Thyroid gland (tissue), 4 donors: ENCODE measurements at regions not wholly inside any gene's neighbourhood (a gene's known extent, or its start where the extent isn't known, plus 50 kb on each side); places are given as distances from the start of the nearest gene placed in this dataset.
"Not testable (repeated sequence)": the region's sequence is repeated elsewhere in the genome, so short reads cannot be mapped to it uniquely, and the experiment has no call there.

Experiments used
- DNase-seq, 2 donors: peaks; one replicate each; pipeline ENCODE4 v3.0.0-alpha.2; 2019
- H3K27ac ChIP-seq, 3 donors: fragments of 200-600 bp; sonication (generic); 1 replicate in 2 of 3; 2 replicates in 1 of 3; pipeline ENCODE4 v1.5.1; 2016 to 2019; ENCODE audit warnings: mild to moderate bottlenecking in 1 of 3, moderate library complexity in 1 of 3
- H3K27me3 ChIP-seq: fragments of 200-600 bp; sonication (generic); one replicate; pipeline ENCODE4 v1.5.1; 2019
- H3K36me3 ChIP-seq, 2 donors: fragments of 200-600 bp; sonication (generic); one replicate each; pipeline ENCODE4 v1.5.1; 2016 to 2019
- H3K4me1 ChIP-seq, 2 donors: fragments of 200-600 bp; sonication (generic); one replicate each; pipeline ENCODE4 v1.5.1; 2017 to 2019
- H3K4me3 ChIP-seq, 3 donors: fragments of 200-600 bp; sonication (generic); replicated peaks in 1 of 3; 1 replicate in 2 of 3; 2 replicates in 1 of 3; pipeline ENCODE4 v1.5.1; 2016; ENCODE audit warnings: mild to moderate bottlenecking in 1 of 3
- H3K9me3 ChIP-seq: fragments of 200-600 bp; sonication (generic); one replicate; pipeline ENCODE4 v1.5.1; 2017
- CTCF ChIP-seq, 6 experiments: fragments of 200-600 bp in 3 of 6; fragments of 450-650 bp in 3 of 6; sonication (generic) in 3 of 6; IDR thresholded peaks; one replicate each; pipeline ENCODE4 v1.5.1; 2016 to 2019; ENCODE audit warnings: antibody characterized with exemption in 6 of 6, mild to moderate bottlenecking in 2 of 6, inconsistent platforms in 1 of 6, moderate library complexity in 1 of 6
- POLR2A ChIP-seq, 2 donors: fragments of 450-650 bp; IDR thresholded peaks; one replicate each; pipeline ENCODE4 v1.6.1; 2017; ENCODE audit warnings: antibody characterized with exemption in 2 of 2, mild to moderate bottlenecking in 2 of 2, moderate library complexity in 1 of 2
- WGBS, 2 donors: methylation state at CpG; one replicate each; pipeline ENCODE4 v1.1.5; 2017; 5-methylcytosine and 5-hydroxymethylcytosine counted together
- intact Hi-C: fragments of 100-400 bp; cut with DNase I; formaldehyde crosslinking; loops from one replicate; pipeline ENCODE4 v1.15.1; 2023

- Histone ChIP-seq H3K9me3 (no peaks in the 10 kb centered on the region), H3K27ac (no peak overlapping the region), H3K4me3 (no peak overlapping the region), H3K36me3 (no peaks in the 10 kb centered on the region), H3K4me1 (peaks cover 8 to 12% of the 10 kb centered on the region in 2 donors), H3K27me3 (no peaks in the 10 kb centered on the region)
- peak; percentile 24 to 45 for DNase-seq
- intact Hi-C loops = no loop called here
- TF ChIP-seq CTCF (IDR thresholded peaks at IDR 0.05) = no peak
- no peak for TF ChIP-seq POLR2A (IDR thresholded peaks at IDR 0.05)
- WGBS, 2 donors = 31 to 35% methylated on average over 7 of the region's 7 CpGs
Observed at GRCh38 chr6:938916-939315, 246.0 kb upstream of the EXOC2 start.

GRCh38 chr6:938271-938905 is 245.4 kb upstream of the EXOC2 start:
- no peak overlapping the region for H3K4me3 ChIP-seq
- DNase-seq = no peak
- 89 to 90% methylated on average over 16 of the region's 16 CpGs for WGBS, 2 donors
- no peak overlapping the region for H3K27ac ChIP-seq
- TF ChIP-seq CTCF (IDR thresholded peaks at IDR 0.05) = no peak
- TF ChIP-seq POLR2A (IDR thresholded peaks at IDR 0.05) = no peak
- no peaks in the 10 kb centered on the region for H3K27me3 ChIP-seq
- H3K9me3 ChIP-seq = no peaks in the 10 kb centered on the region
- no peaks in the 10 kb centered on the region for H3K36me3 ChIP-seq
- H3K4me1 ChIP-seq = peaks cover 8 to 12% of the 10 kb centered on the region in 2 donors
- intact Hi-C loops = no loop called here

- H3K27ac ChIP-seq = no peak overlapping the region
- H3K27me3 ChIP-seq = no peaks in the 10 kb centered on the region
- 83 to 88% methylated on average over 7 to 8 of the region's 8 CpGs for WGBS, 2 donors
- intact Hi-C loops = no loop called here
- no peaks in the 10 kb centered on the region for H3K9me3 ChIP-seq
- TF ChIP-seq POLR2A (IDR thresholded peaks at IDR 0.05) = no peak
- TF ChIP-seq CTCF (IDR thresholded peaks at IDR 0.05) = no peak
- peaks cover 8 to 12% of the 10 kb centered on the region in 2 donors for H3K4me1 ChIP-seq
- H3K36me3 ChIP-seq = no peaks in the 10 kb centered on the region
- H3K4me3 ChIP-seq = no peak overlapping the region
- DNase-seq = no peak
Observed at GRCh38 chr6:935582-935981, 242.6 kb upstream of the EXOC2 start.

GRCh38 chr6:934686-935085 is 241.7 kb upstream of the EXOC2 start:
- DNase-seq = no peak
- Histone ChIP-seq H3K36me3 (no peaks in the 10 kb centered on the region), H3K27ac (no peak overlapping the region), H3K4me3 (no peak overlapping the region), H3K9me3 (no peaks in the 10 kb centered on the region), H3K4me1 (peaks cover 8 to 10% of the 10 kb centered on the region in 2 donors), H3K27me3 (no peaks in the 10 kb centered on the region)
- WGBS, 2 donors = 69 to 95% methylated on average over 3 of the region's 3 CpGs
- intact Hi-C loops = no loop called here
- TF ChIP-seq CTCF (IDR thresholded peaks at IDR 0.05) = no peak
- no peak for TF ChIP-seq POLR2A (IDR thresholded peaks at IDR 0.05)

GRCh38 chr6:931919-932318 is 239.0 kb upstream of the EXOC2 start:
- WGBS, 2 donors = 95 to 97% methylated on average over 4 of the region's 4 CpGs
- H3K36me3 ChIP-seq, H3K9me3 ChIP-seq: not testable (repeated sequence)

More at GRCh38 chr6:931919-932318, 239.0 kb upstream of the EXOC2 start:
- H3K4me3 ChIP-seq, H3K27ac ChIP-seq, H3K27me3 ChIP-seq, DNase-seq, H3K4me1 ChIP-seq, intact Hi-C loops: not testable (repeated sequence)
